Stimulated activated CD8-positive, alpha-beta memory T cell treated with anti-CD3 and anti-CD28 coated beads, Interleukin-15, amount 100 ng/mL, for 48 hours (primary cell): ENCODE measurements at regions not wholly inside any gene's neighbourhood (a gene's known extent, or its start where the extent isn't known, plus 50 kb on each side); places are given as distances from the start of the nearest gene placed in this dataset.
A peak's percentile ranks its signal among the peaks of the same experiment; 100 is the strongest.
"Not testable (repeated sequence)": the region's sequence is repeated elsewhere in the genome, so short reads cannot be mapped to it uniquely, and the experiment has no call there.

Experiments used
- DNase-seq, 2 donors: peaks; one replicate each; pipeline ENCODE4 v3.0.0-alpha.2; 2020; ENCODE audit warnings: low read depth in 2 of 2

- DNase-seq = no peak
Observed at GRCh38 chr21:18104802-18105201, 139.8 kb upstream of the CHODL start.

- DNase-seq = not testable (repeated sequence)
Observed at GRCh38 chr21:18096413-18096812, 148.2 kb upstream of the CHODL start.

GRCh38 chr21:18089786-18090185, 154.8 kb upstream of the CHODL start:
- DNase-seq = no peak

GRCh38 chr21:18070392-18070791, 174.2 kb upstream of the CHODL start:
- no peak for DNase-seq

GRCh38 chr21:18069875-18070274, 174.8 kb upstream of the CHODL start:
- no peak for DNase-seq

GRCh38 chr21:18060402-18060801, 184.2 kb upstream of the CHODL start:
- no peak for DNase-seq

- no peak for DNase-seq
Observed at GRCh38 chr21:18058731-18059398, 185.8 kb upstream of the CHODL start.

GRCh38 chr21:18053151-18053550, 191.5 kb upstream of the CHODL start:
- DNase-seq = no peak

- no peak for DNase-seq
Observed at GRCh38 chr21:18049461-18049860, 195.2 kb upstream of the CHODL start.

GRCh38 chr21:18041012-18041411, 203.6 kb upstream of the CHODL start:
- DNase-seq = no peak

- DNase-seq = peak in 1 of 2 donors; percentile 1
Observed at GRCh38 chr21:18030248-18030647, 211.1 kb upstream of the C21orf91 start.

- DNase-seq = no peak
Observed at GRCh38 chr21:18026359-18026758, 207.2 kb upstream of the C21orf91 start.

- DNase-seq = no peak
Observed at GRCh38 chr21:18023711-18024110, 204.6 kb upstream of the C21orf91 start.

- DNase-seq = no peak
Observed at GRCh38 chr21:18023157-18023556, 204.0 kb upstream of the C21orf91 start.

GRCh38 chr21:18007121-18007520, 188.0 kb upstream of the C21orf91 start:
- no peak for DNase-seq

- no peak for DNase-seq
Observed at GRCh38 chr21:18006691-18007090, 187.5 kb upstream of the C21orf91 start.

GRCh38 chr21:18002393-18002792, 183.2 kb upstream of the C21orf91 start:
- no peak for DNase-seq

GRCh38 chr21:18000981-18001686, 182.0 kb upstream of the C21orf91 start:
- no peak for DNase-seq

- not testable (repeated sequence) for DNase-seq
Observed at GRCh38 chr21:17998599-17998998, 179.4 kb upstream of the C21orf91 start.

GRCh38 chr21:17989780-17990179, 170.6 kb upstream of the C21orf91 start:
- no peak for DNase-seq

- no peak for DNase-seq
Observed at GRCh38 chr21:17988102-17988437, 168.9 kb upstream of the C21orf91 start.

GRCh38 chr21:17987382-17988101, 168.4 kb upstream of the C21orf91 start:
- no peak for DNase-seq
